Stromal cell of bone marrow (primary cell): ENCODE measurements at regions not wholly inside any gene's neighbourhood (a gene's known extent, or its start where the extent isn't known, plus 50 kb on each side); places are given as distances from the start of the nearest gene placed in this dataset.
"Not testable (repeated sequence)": the region's sequence is repeated elsewhere in the genome, so short reads cannot be mapped to it uniquely, and the experiment has no call there.

ENCODE experiments used
- DNase-seq: peaks from one replicate; pipeline ENCODE4 v3.0.0-alpha.2; 2012; ENCODE audit warnings: low read depth

DNA sequence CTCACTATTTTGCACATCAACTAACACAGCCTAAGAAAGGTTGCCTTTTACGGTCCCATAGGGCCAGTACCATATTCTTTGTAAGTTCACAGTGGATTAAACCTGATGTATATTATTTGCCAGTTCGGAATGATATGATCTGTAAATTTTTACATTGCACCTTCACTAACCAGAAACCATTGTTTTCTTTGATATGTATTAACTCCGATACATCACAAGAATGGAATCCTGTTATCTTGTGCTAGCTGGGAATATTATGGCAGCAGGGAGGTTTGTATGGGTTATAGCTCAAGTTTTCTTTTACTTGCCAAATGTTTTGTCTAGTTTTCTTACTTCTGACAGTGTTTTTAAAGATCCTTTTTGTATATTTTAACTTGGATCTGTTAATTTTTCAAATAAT, 51.4 kb upstream of the S1PR1 start:
- DNase-seq, result no peak

DNA sequence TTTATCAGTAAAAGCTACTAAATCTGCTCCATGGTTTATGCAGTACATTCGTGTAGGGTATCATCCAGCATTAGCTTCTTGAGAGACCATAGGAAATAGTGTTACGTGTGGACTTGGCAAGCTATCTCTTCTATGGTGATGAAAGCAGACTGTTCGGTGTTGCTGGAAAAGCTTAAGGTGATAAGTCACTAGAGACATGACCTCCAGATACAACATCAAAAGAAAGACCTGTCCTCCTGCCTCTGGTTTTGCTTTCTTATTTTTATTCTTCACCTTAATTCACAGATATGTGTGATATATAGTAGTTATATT, 53.5 kb upstream of the S1PR1 start:
- DNase-seq, result no peak

DNA sequence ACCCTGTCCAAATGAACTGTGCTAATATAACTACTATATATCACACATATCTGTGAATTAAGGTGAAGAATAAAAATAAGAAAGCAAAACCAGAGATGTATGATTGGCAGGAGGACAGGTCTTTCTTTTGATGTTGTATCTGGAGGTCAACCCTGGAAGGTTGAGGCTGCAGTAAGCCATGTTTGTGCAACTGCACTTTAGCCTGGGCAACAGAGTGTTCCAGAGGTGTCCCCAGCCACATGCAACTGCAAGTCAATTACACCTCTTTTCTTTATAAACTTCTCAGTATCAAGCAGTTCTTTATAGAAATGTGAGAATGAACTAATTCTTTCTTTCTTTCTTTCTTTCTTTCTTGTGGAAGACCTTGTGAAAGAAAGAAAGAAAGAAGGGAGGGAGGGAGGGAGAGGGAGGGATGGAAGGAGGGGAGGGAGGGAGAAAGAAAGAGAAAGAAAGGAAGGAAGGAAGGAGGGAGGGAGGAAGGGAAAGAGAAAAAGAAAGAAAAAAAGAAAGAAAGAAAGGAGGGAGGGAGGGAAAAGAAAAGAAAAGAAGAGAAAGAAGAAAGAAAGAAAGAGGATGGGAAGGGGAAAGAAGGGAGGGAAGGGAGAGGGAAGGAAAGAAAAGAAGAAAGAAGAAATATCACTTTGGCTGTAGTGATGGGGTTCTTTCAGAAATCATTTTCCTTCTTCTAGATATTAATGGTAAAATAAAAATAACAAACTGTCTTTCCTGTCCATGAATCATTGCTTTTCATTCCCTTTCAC, 54.0 kb upstream of the S1PR1 start:
- DNase-seq, result no peak

DNA sequence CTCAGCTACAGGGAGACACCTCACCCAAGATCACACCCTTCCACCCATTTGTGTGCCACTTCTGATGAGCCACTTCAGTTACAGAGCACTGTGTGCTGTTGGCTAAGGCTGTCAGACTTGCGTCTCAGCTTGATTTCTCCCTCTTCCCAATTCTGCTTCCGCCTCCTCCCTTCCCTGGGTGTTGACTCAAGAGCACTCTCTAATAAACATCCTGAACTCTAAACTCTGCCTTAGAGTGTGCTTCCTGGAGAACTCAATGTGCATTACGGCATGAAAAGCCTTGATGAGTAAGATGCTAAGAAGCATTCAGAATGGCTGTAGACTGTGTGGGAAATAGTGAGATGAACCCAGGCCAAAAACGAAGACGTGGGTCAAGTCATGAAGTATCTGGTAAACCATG, 54.9 kb upstream of the S1PR1 start:
- DNase-seq, result no peak

DNA sequence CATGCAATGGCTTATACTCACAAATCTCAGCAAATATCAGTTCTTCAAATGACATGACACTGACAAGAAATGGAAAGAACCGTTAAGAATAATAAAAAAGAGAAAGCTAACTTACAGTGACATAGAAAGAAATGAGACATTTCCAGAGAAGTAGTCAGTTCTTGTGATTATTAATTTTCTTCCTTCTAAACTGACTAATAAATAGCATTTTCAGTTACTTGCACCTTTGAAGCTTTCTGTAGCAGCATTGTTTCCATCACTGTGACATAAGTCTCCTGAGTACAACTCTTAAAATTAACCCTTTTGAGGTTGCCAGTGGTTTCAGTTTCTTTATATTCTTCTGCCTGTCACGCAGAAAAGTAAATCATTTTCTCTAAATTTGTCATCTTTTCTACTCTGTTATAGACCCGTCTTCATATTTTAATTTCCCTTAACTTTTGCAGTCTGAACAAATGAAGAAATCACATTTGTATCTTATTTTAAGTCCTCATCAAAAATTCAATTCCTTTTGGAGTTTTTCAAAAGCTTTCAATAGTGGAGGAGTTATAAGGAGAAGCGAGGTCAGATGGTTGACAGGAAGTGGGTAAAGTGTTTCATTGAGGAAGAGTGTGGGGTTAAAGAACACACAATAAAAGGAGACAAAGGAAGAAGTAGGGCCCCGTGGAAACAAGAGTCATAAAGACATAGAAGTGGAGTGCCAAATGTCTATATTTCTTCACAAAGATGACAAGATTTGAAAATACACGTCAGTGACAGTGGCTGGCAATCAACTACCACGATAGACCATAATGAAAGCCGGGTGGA, 57.9 kb upstream of the S1PR1 start:
- no peak for DNase-seq

DNA sequence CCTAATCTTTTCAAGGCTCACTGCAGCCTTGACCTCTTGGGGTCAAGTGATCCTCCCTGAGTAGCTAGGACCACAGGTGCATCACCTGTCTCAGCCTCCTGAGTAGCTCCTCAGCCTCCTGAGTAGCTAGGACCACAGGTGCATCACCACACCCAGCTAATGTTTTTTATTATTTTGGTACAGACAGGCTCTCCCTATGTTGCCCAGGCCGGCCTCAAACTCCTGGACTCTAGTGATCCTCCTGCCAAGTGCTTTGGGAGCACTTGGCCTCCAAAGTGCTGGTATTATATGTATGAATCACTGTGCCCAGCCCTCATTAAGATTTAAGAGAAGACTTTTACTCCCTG, 58.5 kb upstream of the S1PR1 start:
- no peak for DNase-seq

DNA sequence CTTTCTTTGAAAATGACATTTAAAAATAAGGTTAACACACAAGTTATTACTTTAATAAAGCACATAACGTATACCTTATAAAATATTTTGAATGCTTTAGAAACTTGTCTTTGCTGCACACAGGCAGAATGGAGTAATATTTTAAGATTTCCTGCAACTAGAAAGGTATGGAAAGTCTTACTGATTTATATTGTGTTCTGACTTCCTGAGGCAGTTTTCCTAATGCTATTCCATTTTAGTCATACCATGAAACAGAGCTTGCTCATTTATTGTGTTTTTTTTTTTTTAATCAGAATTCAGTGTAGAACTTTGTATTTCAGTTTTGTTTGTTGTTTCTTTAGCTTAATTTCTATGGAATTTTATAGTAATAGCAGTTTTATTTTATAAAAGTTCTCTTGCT, 60.9 kb upstream of the S1PR1 start:
- no peak for DNase-seq

DNA sequence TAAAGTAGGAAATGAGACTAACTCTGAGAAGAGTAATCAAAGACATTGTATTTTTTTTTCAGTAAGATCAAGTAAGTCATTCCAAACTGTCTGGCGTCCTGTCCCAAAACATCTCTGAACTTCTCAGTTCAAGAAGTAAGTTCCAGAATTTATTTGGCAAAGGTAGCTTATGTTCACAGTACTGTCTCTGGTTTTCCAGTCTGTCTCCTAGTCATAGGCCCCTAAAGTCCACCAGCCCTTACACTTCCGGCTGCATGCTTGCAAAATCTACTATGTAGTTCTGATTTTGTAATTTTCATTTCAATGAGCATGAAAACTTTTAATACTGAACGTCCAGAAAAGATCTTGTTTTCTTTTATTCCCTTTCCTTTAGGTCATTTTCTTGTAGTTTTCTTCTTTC, 61.4 kb upstream of the S1PR1 start:
- DNase-seq, result no peak

DNA sequence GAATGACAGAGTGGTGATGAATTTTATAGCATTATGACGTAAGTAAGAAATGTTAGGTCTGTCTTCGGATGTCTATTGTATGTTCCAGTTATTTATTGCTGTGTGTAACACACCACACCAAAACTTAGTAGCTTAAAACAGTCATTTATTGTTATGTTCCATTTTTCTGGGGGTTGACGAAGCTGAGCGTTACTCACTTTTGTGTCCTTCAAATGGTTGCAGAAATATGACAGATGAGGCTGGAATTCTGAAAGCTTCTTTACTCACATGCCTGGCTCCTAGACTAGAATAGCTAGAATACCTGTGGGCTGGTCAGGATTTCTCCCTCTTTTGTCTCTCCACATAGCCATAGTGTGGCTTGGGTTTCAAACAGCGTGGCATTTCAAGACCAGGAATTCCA, 62.1 kb upstream of the S1PR1 start:
- no peak for DNase-seq

DNA sequence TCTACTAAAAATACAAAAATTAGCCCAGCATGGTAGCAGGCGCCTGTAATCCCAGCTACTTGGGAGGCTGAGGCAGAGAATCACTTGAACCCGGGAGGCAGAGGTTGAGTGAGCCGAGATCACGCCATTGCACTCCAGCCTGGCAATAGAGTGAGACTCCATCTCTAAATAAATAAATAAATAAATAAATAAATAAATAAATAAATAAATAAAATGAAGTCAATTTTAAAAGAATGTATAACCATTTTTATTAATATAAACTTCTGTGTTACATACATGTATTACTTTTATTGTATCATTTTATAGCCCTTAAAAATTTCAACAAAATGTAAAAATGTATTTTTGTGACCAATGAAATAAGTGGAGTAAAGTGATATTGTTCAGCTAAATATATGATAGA, 62.5 kb upstream of the S1PR1 start:
- not testable (repeated sequence) for DNase-seq

DNA sequence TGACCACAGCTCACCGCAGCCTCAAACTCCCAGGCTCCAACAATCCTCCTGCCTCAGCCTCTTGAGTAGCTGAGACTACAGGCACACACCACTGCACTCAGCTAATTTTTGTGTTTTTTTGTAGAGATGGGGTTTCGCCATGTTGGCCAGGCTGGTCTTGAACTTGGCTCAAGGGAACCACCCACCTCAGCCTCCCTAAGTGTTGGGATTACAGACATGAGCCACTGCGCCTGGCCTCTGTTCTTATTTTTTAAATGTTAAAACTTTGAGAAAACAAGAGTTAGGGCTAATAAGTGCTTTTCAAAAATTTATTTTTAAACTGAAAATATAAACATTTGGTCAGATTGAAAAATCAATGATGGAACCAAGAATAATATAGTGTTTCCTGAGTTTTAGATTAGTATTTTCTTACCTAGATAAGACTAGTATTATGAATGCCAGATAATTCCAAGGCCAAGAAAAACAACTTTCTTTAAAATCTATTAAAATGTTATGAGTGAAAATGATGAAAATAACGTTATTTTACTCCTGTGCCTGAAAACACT, 66.2 kb upstream of the S1PR1 start:
- DNase-seq, result no peak

DNA sequence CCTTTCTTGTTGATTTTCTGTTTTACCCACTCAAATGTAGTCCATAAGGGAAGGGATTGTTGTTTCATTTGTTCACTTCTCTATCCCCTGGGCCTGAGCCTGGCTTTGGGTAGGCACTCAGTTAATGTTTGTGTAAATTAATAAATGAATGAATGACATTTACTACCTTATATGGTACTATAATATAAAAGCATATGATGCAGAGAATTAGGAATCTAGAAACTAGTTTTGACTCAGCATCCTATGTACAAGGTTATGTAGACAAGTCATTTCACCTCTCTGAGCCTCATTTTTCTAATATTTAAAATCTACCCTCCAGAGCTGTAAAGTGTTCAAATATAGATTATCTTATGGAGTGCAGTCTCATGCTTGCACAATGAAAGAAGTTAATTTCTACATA, 68.9 kb upstream of the S1PR1 start:
- DNase-seq, result no peak

DNA sequence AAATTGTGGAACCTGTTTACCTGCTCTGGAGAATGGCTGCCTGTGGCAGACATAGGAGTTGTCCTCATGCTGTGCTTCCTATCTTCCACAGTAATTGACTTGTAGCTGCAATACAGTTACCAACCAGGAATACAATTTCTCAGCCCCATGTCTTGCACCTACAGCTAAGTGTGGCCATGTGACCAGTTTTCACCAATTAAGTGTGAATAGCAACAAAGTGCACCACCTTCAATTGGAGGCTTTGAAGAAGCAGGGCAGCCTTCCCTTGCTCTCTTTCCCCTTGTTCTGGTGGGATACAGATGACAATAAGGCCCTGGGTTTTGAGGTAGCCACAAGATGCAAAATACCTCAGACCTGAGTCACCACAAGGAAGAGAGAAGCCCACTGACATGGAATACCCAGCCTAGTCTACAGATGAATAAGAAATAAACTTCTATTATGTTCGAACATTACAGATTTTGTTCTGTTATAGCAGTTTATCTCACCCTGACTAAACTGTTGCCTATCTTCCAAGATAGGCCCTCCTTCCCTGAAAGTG, 70.2 kb upstream of the S1PR1 start:
- DNase-seq, result no peak

DNA sequence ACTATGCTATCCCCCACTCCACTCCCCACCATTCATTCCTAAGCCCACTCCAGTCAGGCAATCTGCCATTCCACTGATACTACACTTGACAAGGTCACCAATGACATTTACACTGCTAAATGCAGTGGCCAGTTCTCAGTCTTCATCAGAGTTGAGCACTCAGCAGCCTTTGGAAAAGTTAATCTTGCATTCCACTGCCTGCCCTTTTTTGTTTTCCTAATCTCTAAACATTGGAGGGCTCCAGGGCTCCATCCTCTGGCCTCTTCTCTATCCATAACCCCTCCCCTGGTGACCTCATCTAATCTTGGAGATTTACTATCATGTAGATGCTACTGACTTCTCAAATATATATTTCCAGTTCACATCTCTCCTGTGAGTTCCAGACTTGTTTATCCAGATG, 70.9 kb upstream of the S1PR1 start:
- DNase-seq, result no peak

DNA sequence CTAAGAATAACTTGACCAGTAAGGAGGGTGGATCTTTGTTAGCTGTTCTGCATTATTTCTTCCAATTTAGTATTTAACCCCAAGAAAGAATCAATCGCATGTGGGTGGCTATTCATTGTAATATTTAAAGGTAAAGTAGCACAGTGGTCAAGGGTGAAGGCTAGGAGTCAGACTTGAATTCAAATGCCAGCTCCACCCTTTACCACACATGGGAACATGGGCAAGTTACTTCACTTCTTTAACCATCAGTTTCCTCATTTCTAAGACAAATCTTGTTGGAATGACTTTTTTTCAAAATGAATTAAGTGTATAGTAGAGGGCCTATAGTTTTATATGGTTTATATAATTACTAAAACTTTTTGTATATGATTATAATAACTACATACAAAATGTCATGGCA, 71.3 kb upstream of the S1PR1 start:
- no peak for DNase-seq

DNA sequence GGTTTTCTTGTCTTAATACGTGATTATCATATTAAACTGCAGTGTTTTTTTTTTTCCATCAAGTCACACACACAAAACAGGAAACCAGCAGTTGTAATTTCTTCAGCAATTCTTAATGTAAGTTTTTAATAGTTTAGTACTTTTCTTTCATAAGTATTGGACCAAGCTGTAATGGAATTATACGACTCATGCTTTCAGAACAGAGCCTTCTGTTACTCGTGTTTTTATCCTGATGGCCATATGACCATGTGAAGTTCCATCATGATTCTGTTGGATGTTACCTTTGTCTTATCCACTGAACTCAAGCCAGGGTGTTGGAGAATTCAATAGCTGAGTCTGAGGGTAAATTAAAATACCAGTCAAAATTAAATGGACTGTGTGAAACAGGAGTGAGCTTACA, 72.0 kb upstream of the S1PR1 start:
- DNase-seq, result no peak

DNA sequence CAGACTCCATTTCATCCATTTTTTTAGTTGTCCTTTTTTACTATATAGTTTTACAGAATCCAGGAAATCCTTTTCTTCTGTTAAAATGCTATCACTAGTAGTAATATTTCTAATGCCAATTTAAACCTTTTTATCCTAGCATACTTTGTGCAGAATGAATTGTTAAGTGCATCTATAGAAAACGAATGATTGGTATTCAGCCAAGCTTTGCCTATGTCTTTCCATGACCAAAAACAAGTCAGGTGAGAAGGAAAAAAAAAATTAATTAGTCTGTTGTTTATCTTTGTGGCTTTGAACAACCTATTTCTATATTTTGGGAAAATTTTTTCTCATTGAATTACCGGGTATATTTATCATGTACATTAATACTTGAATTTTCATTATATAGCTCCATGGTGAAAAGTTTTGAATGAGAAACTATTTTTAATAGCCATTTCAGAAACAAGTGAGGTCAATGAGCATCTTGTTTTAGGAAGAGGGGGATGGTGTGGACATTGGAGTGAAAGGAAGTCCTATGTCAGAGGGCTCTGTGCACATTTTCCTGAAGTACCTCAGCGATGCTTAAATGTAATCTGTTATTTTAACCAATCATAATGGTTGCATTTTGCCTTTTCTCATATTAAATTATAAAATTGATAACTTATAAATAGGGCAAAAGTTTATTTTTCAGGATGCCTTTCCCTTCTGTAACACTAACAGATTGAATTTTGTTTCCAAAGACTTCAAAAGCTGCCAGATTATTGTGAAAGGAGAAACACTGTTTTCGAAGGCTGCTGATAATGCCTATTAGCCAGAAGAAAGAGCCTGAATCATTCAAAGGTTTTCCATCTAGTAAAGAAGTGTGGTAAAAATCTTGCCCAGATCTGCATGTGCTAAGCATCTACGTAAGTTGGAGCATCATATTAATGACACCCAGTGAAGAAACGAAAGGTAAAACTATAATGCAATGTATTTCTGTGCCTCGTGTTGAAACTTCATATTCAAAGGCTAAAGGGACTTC, 73.8 kb upstream of the S1PR1 start:
- no peak for DNase-seq

DNA sequence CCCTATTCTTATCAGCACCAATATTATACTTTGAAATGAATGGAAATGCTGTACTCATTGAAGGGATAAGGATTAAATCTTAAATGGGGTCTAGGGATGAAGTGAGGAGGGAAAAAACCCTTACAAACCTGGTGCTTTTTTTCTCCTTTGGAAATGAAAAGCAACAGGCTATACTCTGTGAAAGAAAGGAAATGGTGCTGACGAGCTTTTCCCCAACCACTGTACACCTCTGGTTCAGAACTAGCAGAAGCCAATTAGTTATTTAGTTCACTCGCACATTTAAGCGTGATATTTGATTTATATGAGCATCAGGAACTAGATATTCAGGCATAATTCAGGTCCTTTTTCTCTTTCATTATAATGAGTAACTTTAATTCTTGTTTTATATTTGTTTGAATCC, 74.5 kb upstream of the S1PR1 start:
- no peak for DNase-seq

DNA sequence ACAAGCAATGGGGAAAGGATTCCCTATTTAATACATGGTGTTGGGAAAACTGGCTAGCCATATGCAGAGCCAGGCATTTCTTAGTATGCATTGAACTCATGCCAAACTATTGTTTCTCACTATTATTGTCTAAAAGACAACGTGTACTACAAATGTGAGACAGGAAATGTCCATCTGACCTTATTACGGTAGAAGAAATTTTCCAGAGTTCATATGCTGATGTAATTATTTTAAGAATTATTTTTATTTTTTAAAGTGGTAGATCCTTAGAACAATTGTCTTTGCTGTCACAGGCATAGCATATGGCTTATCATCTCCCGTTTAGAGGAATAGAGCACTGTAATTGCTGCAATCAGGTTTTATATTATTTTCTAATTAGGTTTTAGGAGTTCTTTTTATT, 75.2 kb upstream of the S1PR1 start:
- no peak for DNase-seq

DNA sequence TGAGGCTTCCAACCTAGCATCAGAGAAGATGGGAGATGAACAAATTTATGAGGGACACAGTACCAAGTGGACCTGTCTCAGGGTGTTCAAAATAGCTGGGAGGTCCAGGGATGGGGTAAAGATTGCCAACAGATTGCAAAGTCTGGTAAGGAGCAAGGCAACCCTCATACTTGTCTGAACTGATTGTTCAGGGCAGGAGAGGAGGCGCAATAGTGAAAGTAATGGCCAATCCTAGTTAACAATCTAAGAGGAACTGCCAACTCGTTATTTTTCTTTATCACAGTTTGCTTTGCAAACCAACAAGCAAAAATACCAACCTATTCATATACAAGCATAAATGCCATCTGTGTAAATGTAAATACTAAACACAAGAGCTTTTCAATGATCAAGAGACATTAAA, 78.4 kb upstream of the S1PR1 start:
- DNase-seq, result no peak

DNA sequence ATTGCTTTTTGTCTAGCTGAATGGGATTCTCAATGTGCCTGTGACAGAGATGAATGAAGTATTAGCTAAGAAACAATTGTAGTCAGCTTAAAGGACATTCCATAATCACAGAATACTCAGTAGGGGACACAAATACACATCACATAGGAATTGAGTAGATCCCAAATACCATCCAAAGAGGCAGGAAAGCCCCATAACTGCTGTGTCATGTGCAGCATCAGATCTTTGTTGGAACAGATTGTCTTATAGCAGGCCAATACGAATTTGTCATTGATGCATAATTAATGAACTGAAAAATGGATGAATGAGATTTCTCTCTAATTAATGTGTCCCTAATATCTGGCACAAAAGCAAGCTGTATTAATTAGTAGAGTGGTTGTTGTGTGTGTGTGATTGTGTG, 82.3 kb upstream of the S1PR1 start:
- no peak for DNase-seq

DNA sequence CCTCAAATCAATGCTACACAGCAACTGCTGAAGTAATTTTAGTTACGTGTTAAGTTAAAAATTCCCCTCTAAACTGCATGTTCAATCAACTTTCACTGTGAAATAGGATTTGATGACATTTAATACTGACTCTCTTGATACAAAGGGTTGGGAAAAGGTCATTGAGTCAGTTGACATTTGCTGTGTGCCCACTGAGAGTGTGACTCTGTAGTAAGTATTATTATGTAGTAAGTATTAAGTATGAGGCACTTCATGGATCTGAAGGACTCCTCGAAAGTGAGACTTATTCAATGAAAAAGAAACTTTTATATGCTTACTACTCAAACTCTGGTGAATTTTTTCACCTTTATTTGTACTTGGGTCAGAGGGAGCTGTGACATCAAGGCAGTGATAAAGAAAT, 83.1 kb upstream of the S1PR1 start:
- DNase-seq, result no peak
